OCI-LY1 (cell line): ENCODE measurements at regions not wholly inside any gene's neighbourhood (a gene's known extent, or its start where the extent isn't known, plus 50 kb on each side); places are given as distances from the start of the nearest gene placed in this dataset.
"Not testable (repeated sequence)": the region's sequence is repeated elsewhere in the genome, so short reads cannot be mapped to it uniquely, and the experiment has no call there.

Experiments
- H2AFZ ChIP-seq: fragments of 200-600 bp; sonication (generic), shearing (Covaris generic); 2 replicates; pipeline ENCODE4 v1.6.0; 2014; ENCODE audit warnings: antibody characterized with exemption, mild to moderate bottlenecking, low read length
- H3F3A ChIP-seq: fragments of 200-600 bp; sonication (generic), shearing (Covaris generic); 2 replicates; pipeline ENCODE4 v1.6.0; 2014; ENCODE audit warnings: mild to moderate bottlenecking, antibody characterized with exemption, low read length, moderate library complexity; ENCODE audit not compliant: insufficient read depth
- H3K27ac ChIP-seq: fragments of 200-600 bp; sonication (generic); 2 replicates; pipeline ENCODE4 v1.5.1; 2014; ENCODE audit warnings: low read length, mixed run types, mild to moderate bottlenecking, low read depth; ENCODE audit not compliant: poor library complexity, severe bottlenecking
- H3K27me3 ChIP-seq: fragments of 200-600 bp; sonication (generic); 2 replicates; pipeline ENCODE4 v1.6.0; 2014; ENCODE audit warnings: antibody characterized with exemption, mild to moderate bottlenecking, low read length, moderate library complexity; ENCODE audit not compliant: insufficient read depth
- H3K36me3 ChIP-seq: fragments of 200-600 bp; sonication (generic); 2 replicates; pipeline ENCODE4 v1.6.1; 2014; ENCODE audit warnings: mild to moderate bottlenecking, antibody characterized with exemption, low read length, moderate library complexity, mixed read lengths; ENCODE audit not compliant: insufficient read depth
- H3K4me1 ChIP-seq: fragments of 200-600 bp; sonication (generic); 2 replicates; pipeline ENCODE4 v1.5.1; 2014; ENCODE audit warnings: mild to moderate bottlenecking, low read length, moderate library complexity; ENCODE audit not compliant: insufficient read depth, severe bottlenecking
- H3K4me2 ChIP-seq: fragments of 200-600 bp; sonication (generic), shearing (Covaris generic); 2 replicates; pipeline ENCODE4 v1.6.1; 2014; ENCODE audit warnings: low read length
- H3K4me3 ChIP-seq: fragments of 200-600 bp; sonication (generic); 2 replicates; pipeline ENCODE4 v1.5.1; 2014; ENCODE audit warnings: low read length, low read depth, mild to moderate bottlenecking, mixed read lengths; ENCODE audit not compliant: poor library complexity, severe bottlenecking
- H3K79me2 ChIP-seq: fragments of 200-600 bp; shearing (Covaris generic); 2 replicates; pipeline ENCODE4 v1.6.1; 2016; ENCODE audit warnings: mixed run types, low read length, mixed read lengths; ENCODE audit not compliant: insufficient read depth
- H3K9ac ChIP-seq: fragments of 200-600 bp; sonication (generic), shearing (Covaris generic); 2 replicates; pipeline ENCODE4 v1.6.1; 2014; ENCODE audit warnings: mild to moderate bottlenecking, low read length, mixed read lengths
- H3K9me2 ChIP-seq: fragments of 200-600 bp; sonication (generic), shearing (Covaris generic); 2 replicates; pipeline ENCODE4 v1.6.1; 2014; ENCODE audit warnings: low read depth, mild to moderate bottlenecking, low read length, mixed read lengths
- H3K9me3 ChIP-seq: fragments of 200-600 bp; shearing (Covaris generic); 2 replicates; pipeline ENCODE4 v1.6.1; 2014; ENCODE audit warnings: low read length, mixed read lengths
- H4K20me1 ChIP-seq: fragments of 200-600 bp; sonication (generic), shearing (Covaris generic); 2 replicates; pipeline ENCODE4 v1.6.0; 2016; ENCODE audit warnings: mild to moderate bottlenecking, low read length; ENCODE audit not compliant: insufficient read depth
- CTCF ChIP-seq: fragments of 200-600 bp; sonication (generic), shearing (Covaris generic); IDR thresholded peaks from 2 replicates; pipeline ENCODE4 v1.5.1; 2017; ENCODE audit warnings: mild to moderate bottlenecking, antibody characterized with exemption, low read length, moderate library complexity, mixed read lengths
- EZH2 ChIP-seq: fragments of 200-600 bp; sonication (generic), shearing (Covaris generic); IDR thresholded peaks from 2 replicates; pipeline ENCODE4 v1.8.0; 2017; ENCODE audit warnings: borderline replicate concordance, mixed run types, mild to moderate bottlenecking, antibody characterized with exemption, low read length, moderate library complexity, mixed read lengths

DNA sequence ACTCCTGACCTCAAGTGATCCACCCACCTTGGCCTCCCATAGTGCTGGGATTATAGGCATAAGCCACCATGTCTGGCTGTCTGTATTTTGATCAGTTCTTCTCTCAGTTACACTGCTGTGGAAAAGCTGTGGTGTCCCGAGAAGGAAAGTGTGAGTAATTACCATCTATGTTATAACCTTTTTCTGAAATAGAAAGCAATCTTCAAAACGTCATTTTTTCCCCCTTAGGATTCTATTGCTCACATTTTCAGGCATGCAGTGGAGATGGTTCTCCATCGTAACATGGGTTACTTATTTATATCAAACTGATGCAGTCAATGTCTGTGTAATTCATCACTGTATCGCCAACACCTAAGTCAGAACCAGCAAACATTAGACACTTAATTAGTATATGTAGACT is 103.5 kb upstream of the FAM3C start:
- no peaks in the 10 kb centered on the region for H3K79me2 ChIP-seq
- TF ChIP-seq CTCF (no peak), EZH2 (no peak)
- no peaks in the 10 kb centered on the region for H3K27me3 ChIP-seq
- H3K27ac ChIP-seq: no peak overlapping the region
- H3K4me1 ChIP-seq: no peaks in the 10 kb centered on the region
- no peak overlapping the region for H3K4me3 ChIP-seq
- H2AFZ ChIP-seq: no peak overlapping the region
- H3K9me3 ChIP-seq: 0 out of 2 replicates have a peak, but pooled peaks cover under 1% of the 10 kb centered on the region
- no peak overlapping the region for H3K9ac ChIP-seq
- no peaks in the 10 kb centered on the region for H4K20me1 ChIP-seq
- no peaks in the 10 kb centered on the region for H3K9me2 ChIP-seq
- H3F3A ChIP-seq: no peaks in the 10 kb centered on the region
- H3K4me2 ChIP-seq: no peak overlapping the region
- H3K36me3 ChIP-seq: no peaks in the 10 kb centered on the region

DNA sequence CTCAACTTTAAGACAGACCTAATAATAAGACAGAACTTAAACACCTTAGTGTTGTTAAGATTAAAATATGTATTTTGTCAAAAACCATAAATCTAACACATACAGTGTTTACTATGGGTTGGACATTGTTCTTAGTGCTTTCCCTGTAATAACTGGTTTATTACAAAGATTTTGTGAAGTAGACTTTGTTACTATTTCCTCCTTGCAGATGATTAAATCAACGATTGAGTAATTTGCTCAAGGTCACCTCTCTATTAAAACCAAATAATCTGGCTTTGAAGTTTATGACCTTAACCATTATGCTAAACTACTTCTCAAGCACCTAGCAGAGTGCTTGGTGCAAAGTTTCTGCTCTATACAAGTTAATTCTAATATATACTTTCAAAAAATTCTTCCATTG is 102.7 kb upstream of the FAM3C start:
- H3K9ac ChIP-seq: no peak overlapping the region
- no peak overlapping the region for H3K4me3 ChIP-seq
- H3K4me2 ChIP-seq: no peak overlapping the region
- no peaks in the 10 kb centered on the region for H3K79me2 ChIP-seq
- H3K9me2 ChIP-seq: no peaks in the 10 kb centered on the region
- no peak for TF ChIP-seq CTCF
- TF ChIP-seq EZH2: no peak
- no peaks in the 10 kb centered on the region for H3K9me3 ChIP-seq
- H3K4me1 ChIP-seq: no peaks in the 10 kb centered on the region
- H2AFZ ChIP-seq: no peak overlapping the region
- no peaks in the 10 kb centered on the region for H3K27me3 ChIP-seq
- no peak overlapping the region for H3K27ac ChIP-seq
- H4K20me1 ChIP-seq: no peaks in the 10 kb centered on the region
- no peaks in the 10 kb centered on the region for H3F3A ChIP-seq
- H3K36me3 ChIP-seq: no peaks in the 10 kb centered on the region

GRCh38 chr7:121497545-121497944 is 101.4 kb upstream of the FAM3C start:
- not testable (repeated sequence) for H3K27ac ChIP-seq, H3K36me3 ChIP-seq, H3K9ac ChIP-seq, H3F3A ChIP-seq, H3K79me2 ChIP-seq, H3K9me2 ChIP-seq, H4K20me1 ChIP-seq, H3K9me3 ChIP-seq, H2AFZ ChIP-seq, H3K4me2 ChIP-seq, H3K4me1 ChIP-seq, H3K27me3 ChIP-seq, H3K4me3 ChIP-seq

GRCh38 chr7:121494516-121494915 is 98.4 kb upstream of the FAM3C start:
- no peaks in the 10 kb centered on the region for H3K9me3 ChIP-seq
- TF ChIP-seq CTCF: no peak
- no peak for TF ChIP-seq EZH2
- no peak overlapping the region for H2AFZ ChIP-seq

More at GRCh38 chr7:121494516-121494915, 98.4 kb upstream of the FAM3C start:
- Histone ChIP-seq H3K9ac (no peak overlapping the region), H3K4me2 (no peak overlapping the region), H3F3A (no peaks in the 10 kb centered on the region), H3K27ac (no peak overlapping the region), H3K9me2 (no peaks in the 10 kb centered on the region), H3K27me3 (no peaks in the 10 kb centered on the region), H3K79me2 (no peaks in the 10 kb centered on the region), H3K4me3 (no peak overlapping the region), H3K36me3 (no peaks in the 10 kb centered on the region), H3K4me1 (no peaks in the 10 kb centered on the region), H4K20me1 (no peaks in the 10 kb centered on the region)
